GM23338 (cell line): ENCODE measurements at regions not wholly inside any gene's neighbourhood (a gene's known extent, or its start where the extent isn't known, plus 50 kb on each side); places are given as distances from the start of the nearest gene placed in this dataset.

Experiments
- ATAC-seq: fragments of 200-7000 bp; cut with Tn5 transposase; 3 replicates; pipeline ENCODE4 v1.9.1; 2020
- DNase-seq: peaks from one replicate; pipeline ENCODE4 v3.0.0-alpha.2; 2015; ENCODE audit warnings: low spot score
- H2AFZ ChIP-seq: fragments of 200-600 bp; sonication (generic); 2 replicates; pipeline ENCODE4 v1.8.0; 2016; ENCODE audit warnings: antibody characterized with exemption, mild to moderate bottlenecking, moderate library complexity
- H3F3A ChIP-seq: fragments of 200-600 bp; sonication (generic); replicated peaks from 2 replicates; pipeline ENCODE4 v1.8.0; 2017; ENCODE audit warnings: antibody characterized with exemption, mixed run types, low read depth
- H3K27ac ChIP-seq: fragments of 200-600 bp; sonication (generic); 2 replicates; pipeline ENCODE4 v1.6.1; 2016; ENCODE audit warnings: low read depth
- H3K27me3 ChIP-seq: fragments of 200-600 bp; sonication (generic); 2 replicates; pipeline ENCODE4 v1.8.0; 2016; ENCODE audit warnings: mild to moderate bottlenecking, mixed run types, moderate library complexity; ENCODE audit not compliant: insufficient read depth
- H3K36me3 ChIP-seq: fragments of 200-600 bp; sonication (generic); 2 replicates; pipeline ENCODE4 v1.8.0; 2016; ENCODE audit warnings: mild to moderate bottlenecking; ENCODE audit not compliant: insufficient read depth
- H3K4me1 ChIP-seq: fragments of 200-600 bp; sonication (generic); 2 replicates; pipeline ENCODE4 v1.8.0; 2016; ENCODE audit warnings: mild to moderate bottlenecking, moderate library complexity; ENCODE audit not compliant: insufficient read depth
- H3K4me2 ChIP-seq: fragments of 200-600 bp; sonication (generic); 2 replicates; pipeline ENCODE4 v1.7.1; 2017; ENCODE audit warnings: mixed run types
- H3K4me3 ChIP-seq: fragments of 200-600 bp; sonication (generic); 2 replicates; pipeline ENCODE4 v1.6.1; 2016; ENCODE audit warnings: mixed run types
- H3K79me2 ChIP-seq: fragments of 200-600 bp; sonication (generic); replicated peaks from 2 replicates; pipeline ENCODE4 v1.8.0; 2017; ENCODE audit warnings: mild to moderate bottlenecking; ENCODE audit not compliant: insufficient read depth
- H3K9me2 ChIP-seq: fragments of 200-600 bp; sonication (generic); 2 replicates; pipeline ENCODE4 v1.8.0; 2017; ENCODE audit not compliant: insufficient read depth
- H4K20me1 ChIP-seq: fragments of 200-600 bp; sonication (generic); replicated peaks from 2 replicates; pipeline ENCODE4 v1.8.0; 2017; ENCODE audit warnings: mild to moderate bottlenecking; ENCODE audit not compliant: insufficient read depth
- H3K27ac Mint-ChIP-seq: 2 replicates; pipeline ENCODE4 v1.8.0; 2020; ENCODE audit warnings: inconsistent platforms, mild to moderate bottlenecking, moderate library complexity, mixed read lengths
- H3K27me3 Mint-ChIP-seq: 3 replicates; pipeline ENCODE4 v1.8.0; 2022; ENCODE audit warnings: low read depth, mild to moderate bottlenecking, moderate library complexity, mixed read lengths, inconsistent platforms; ENCODE audit not compliant: insufficient read depth, poor library complexity
- H3K36me3 Mint-ChIP-seq: 3 replicates; pipeline ENCODE4 v1.8.0; 2021; ENCODE audit warnings: low read depth, mild to moderate bottlenecking, inconsistent platforms, moderate library complexity, mixed read lengths
- H3K4me1 Mint-ChIP-seq: 3 replicates; pipeline ENCODE4 v1.8.0; 2020; ENCODE audit warnings: mild to moderate bottlenecking, inconsistent platforms, mixed read lengths
- H3K4me3 Mint-ChIP-seq: 3 replicates; pipeline ENCODE4 v1.8.0; 2021; ENCODE audit warnings: moderate library complexity, mild to moderate bottlenecking, inconsistent platforms, mixed read lengths
- H3K9me3 Mint-ChIP-seq: 3 replicates; pipeline ENCODE4 v1.8.0; 2020; ENCODE audit warnings: moderate library complexity, mild to moderate bottlenecking, inconsistent platforms, mixed read lengths
- CREB1 ChIP-seq: fragments of 250-450 bp; sonication (Bioruptor Pico); IDR thresholded peaks from 2 replicates; pipeline ENCODE4 v1.5.0; 2020; ENCODE audit warnings: low read depth, mild to moderate bottlenecking, moderate library complexity
- EZH2 ChIP-seq: fragments of 200-600 bp; sonication (generic); IDR thresholded peaks from one replicate; pipeline ENCODE4 v1.8.0; 2017; ENCODE audit warnings: antibody characterized with exemption, mild to moderate bottlenecking, low read depth; ENCODE audit not compliant: unreplicated experiment
- EZH2phosphoT487 ChIP-seq: fragments of 200-600 bp; sonication (generic); IDR thresholded peaks from one replicate; pipeline ENCODE4 v1.8.1; 2018; ENCODE audit warnings: antibody characterized with exemption; ENCODE audit not compliant: unreplicated experiment
- JUNB ChIP-seq: IDR thresholded peaks from one replicate; pipeline ENCODE4 v1.6.1; 2016; ENCODE audit warnings: antibody characterized with exemption; ENCODE audit not compliant: unreplicated experiment
- NANOG ChIP-seq: IDR thresholded peaks from 2 replicates; pipeline ENCODE4 v1.6.1; 2016; ENCODE audit warnings: antibody characterized with exemption, borderline replicate concordance
- POLR2AphosphoS5 ChIP-seq: IDR thresholded peaks from 2 replicates; pipeline ENCODE4 v1.6.1; 2016; ENCODE audit warnings: antibody characterized with exemption, low read depth
- REST ChIP-seq: IDR thresholded peaks from one replicate; pipeline ENCODE4 v1.6.1; 2018; ENCODE audit warnings: antibody characterized with exemption; ENCODE audit not compliant: unreplicated experiment
- ZNF114 ChIP-seq: fragments of 250-450 bp; sonication (Bioruptor Pico); IDR thresholded peaks from 2 replicates; pipeline ENCODE4 v1.5.0; 2020; ENCODE audit warnings: mild to moderate bottlenecking, moderate library complexity
- ZNF331 ChIP-seq: fragments of 250-450 bp; sonication (Bioruptor Pico); IDR thresholded peaks from 2 replicates; pipeline ENCODE4 v1.5.0; 2020; ENCODE audit warnings: low read depth, mild to moderate bottlenecking, moderate library complexity
- TF ChIP-seq, protein P1 (sequence below), 2 experiments: fragments of 200-600 bp in 1 of 2; sonication (generic) in 1 of 2; conservative IDR thresholded peaks; 2 replicates each; pipeline versions ENCODE4 v1.5.1 to v1.6.1; 2016 to 2017; ENCODE audit warnings: antibody characterized with exemption in 2 of 2, low read depth in 2 of 2, mild to moderate bottlenecking in 2 of 2, moderate library complexity in 1 of 2
- TF ChIP-seq, protein P2 (sequence below): IDR thresholded peaks from 2 replicates; pipeline ENCODE4 v1.6.1; 2016; ENCODE audit warnings: antibody characterized with exemption

DNA sequence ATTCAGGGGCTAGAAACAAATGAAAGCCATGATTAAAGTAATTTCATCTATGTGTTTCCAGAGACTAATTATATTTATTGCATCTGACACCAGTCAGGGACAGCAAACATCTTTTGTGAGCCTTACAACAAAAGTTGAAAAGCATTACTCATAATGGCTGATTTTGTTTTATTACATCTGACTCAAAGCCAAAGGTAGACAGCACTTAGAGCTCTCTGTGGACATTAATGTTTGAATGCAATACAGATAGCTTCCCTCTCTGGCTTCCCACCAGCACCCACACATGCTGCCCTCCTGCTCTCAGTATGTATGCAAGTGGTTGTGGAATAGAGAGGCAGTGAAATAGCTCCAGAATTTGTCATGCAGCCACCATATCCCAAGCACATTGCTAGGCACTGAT is 198.7 kb downstream of the SETD4 start:
- H3K27ac ChIP-seq: no peak overlapping the region
- ATAC-seq (no peak), DNase-seq (no peak)
- H3K27me3 Mint-ChIP-seq: no peaks in the 10 kb centered on the region
- no peaks in the 10 kb centered on the region for H3K27me3 ChIP-seq
- no peak overlapping the region for H3K4me2 ChIP-seq
- no peaks in the 10 kb centered on the region for H3K4me1 ChIP-seq
- H3K79me2 ChIP-seq: no peaks in the 10 kb centered on the region
- no peak overlapping the region for H3K4me3 ChIP-seq
- H2AFZ ChIP-seq: no peak overlapping the region
- no peaks in the 10 kb centered on the region for H3K9me2 ChIP-seq
- H3K36me3 ChIP-seq: no peaks in the 10 kb centered on the region
- H3K27ac Mint-ChIP-seq: no peak overlapping the region
- H3F3A ChIP-seq: no peaks in the 10 kb centered on the region
- TF ChIP-seq CREB1 (no peak), EZH2 (no peak), POLR2AphosphoS5 (no peak), EZH2phosphoT487 (no peak)
- H3K4me1 Mint-ChIP-seq: no peaks in the 10 kb centered on the region
- H3K36me3 Mint-ChIP-seq: no peaks in the 10 kb centered on the region
- no peaks in the 10 kb centered on the region for H3K9me3 Mint-ChIP-seq
- no peak overlapping the region for H3K4me3 Mint-ChIP-seq
- H4K20me1 ChIP-seq: no peaks in the 10 kb centered on the region

GRCh38 chr21:35860189-35860869 is 200.0 kb downstream of the SETD4 start:
- H3K9me2 ChIP-seq: no peaks in the 10 kb centered on the region
- DNase-seq (no peak), ATAC-seq (no peak)
- Mint-ChIP-seq H3K36me3 (no peaks in the 10 kb centered on the region), H3K4me3 (no peak overlapping the region), H3K27ac (no peak overlapping the region), H3K4me1 (no peaks in the 10 kb centered on the region), H3K27me3 (peaks cover 1% of the 10 kb centered on the region), H3K9me3 (no peaks in the 10 kb centered on the region)
- H3K4me1 ChIP-seq: no peaks in the 10 kb centered on the region
- no peaks in the 10 kb centered on the region for H3K36me3 ChIP-seq
- H3K27ac ChIP-seq: no peak overlapping the region
- H3K4me3 ChIP-seq: no peak overlapping the region
- H3K27me3 ChIP-seq: no peaks in the 10 kb centered on the region
- no peaks in the 10 kb centered on the region for H3F3A ChIP-seq
- H3K79me2 ChIP-seq: no peaks in the 10 kb centered on the region
- H3K4me2 ChIP-seq: no peak overlapping the region
- no peak overlapping the region for H2AFZ ChIP-seq
- no peaks in the 10 kb centered on the region for H4K20me1 ChIP-seq
- TF ChIP-seq JUNB (no peak), ZNF331 (CRISPR knock-in tag) (no peak), EZH2phosphoT487 (no peak), POLR2AphosphoS5 (no peak), ZNF114 (CRISPR knock-in tag) (no peak), REST (no peak), NANOG (no peak), EZH2 (no peak)
- TF ChIP-seq, protein P1, sequence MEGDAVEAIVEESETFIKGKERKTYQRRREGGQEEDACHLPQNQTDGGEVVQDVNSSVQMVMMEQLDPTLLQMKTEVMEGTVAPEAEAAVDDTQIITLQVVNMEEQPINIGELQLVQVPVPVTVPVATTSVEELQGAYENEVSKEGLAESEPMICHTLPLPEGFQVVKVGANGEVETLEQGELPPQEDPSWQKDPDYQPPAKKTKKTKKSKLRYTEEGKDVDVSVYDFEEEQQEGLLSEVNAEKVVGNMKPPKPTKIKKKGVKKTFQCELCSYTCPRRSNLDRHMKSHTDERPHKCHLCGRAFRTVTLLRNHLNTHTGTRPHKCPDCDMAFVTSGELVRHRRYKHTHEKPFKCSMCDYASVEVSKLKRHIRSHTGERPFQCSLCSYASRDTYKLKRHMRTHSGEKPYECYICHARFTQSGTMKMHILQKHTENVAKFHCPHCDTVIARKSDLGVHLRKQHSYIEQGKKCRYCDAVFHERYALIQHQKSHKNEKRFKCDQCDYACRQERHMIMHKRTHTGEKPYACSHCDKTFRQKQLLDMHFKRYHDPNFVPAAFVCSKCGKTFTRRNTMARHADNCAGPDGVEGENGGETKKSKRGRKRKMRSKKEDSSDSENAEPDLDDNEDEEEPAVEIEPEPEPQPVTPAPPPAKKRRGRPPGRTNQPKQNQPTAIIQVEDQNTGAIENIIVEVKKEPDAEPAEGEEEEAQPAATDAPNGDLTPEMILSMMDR (conservative IDR thresholded peaks at IDR 0.05; ENCODE audit: low read depth in 2 of 2): no peak
- TF ChIP-seq, protein P2, sequence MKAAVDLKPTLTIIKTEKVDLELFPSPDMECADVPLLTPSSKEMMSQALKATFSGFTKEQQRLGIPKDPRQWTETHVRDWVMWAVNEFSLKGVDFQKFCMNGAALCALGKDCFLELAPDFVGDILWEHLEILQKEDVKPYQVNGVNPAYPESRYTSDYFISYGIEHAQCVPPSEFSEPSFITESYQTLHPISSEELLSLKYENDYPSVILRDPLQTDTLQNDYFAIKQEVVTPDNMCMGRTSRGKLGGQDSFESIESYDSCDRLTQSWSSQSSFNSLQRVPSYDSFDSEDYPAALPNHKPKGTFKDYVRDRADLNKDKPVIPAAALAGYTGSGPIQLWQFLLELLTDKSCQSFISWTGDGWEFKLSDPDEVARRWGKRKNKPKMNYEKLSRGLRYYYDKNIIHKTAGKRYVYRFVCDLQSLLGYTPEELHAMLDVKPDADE: no peak
